PC-9 (cell line): ENCODE measurements at regions not wholly inside any gene's neighbourhood (a gene's known extent, or its start where the extent isn't known, plus 50 kb on each side); places are given as distances from the start of the nearest gene placed in this dataset.

Source experiments
- BruUV-seq: library from RNA; stranded (reverse); fragments of 400-500 nt; replicated peaks from 2 replicates; lab custom pipeline; 2021; lab: Mats Ljungman, UMichigan
- CTCF ChIA-PET: fragments of 300-600 bp; sonication (Branson Sonifier 250); formaldehyde crosslinking; loops from one replicate; lab custom pipeline; 2022; ENCODE audit warnings: antibody characterized with exemption; lab: Charles Lee
- POLR2A ChIA-PET: fragments of 300-600 bp; sonication (Branson Sonifier 250); formaldehyde crosslinking; loops from one replicate; lab custom pipeline; 2022; ENCODE audit warnings: antibody characterized with exemption; ENCODE audit not compliant: unreplicated experiment; lab: Charles Lee
- DNase-seq, 2 experiments: peaks; one replicate each; pipeline versions ENCODE4 v3.0.0 to v3.0.0-alpha.2; 2015 to 2022; ENCODE audit warnings: mixed read lengths in 1 of 2
- H2AFZ ChIP-seq: fragments of 200-600 bp; sonication (generic); 2 replicates; pipeline ENCODE4 v1.8.1; 2017; ENCODE audit warnings: antibody characterized with exemption
- H3F3A ChIP-seq: fragments of 200-600 bp; sonication (generic); 2 replicates; pipeline ENCODE4 v1.8.1; 2017; ENCODE audit warnings: antibody characterized with exemption, mild to moderate bottlenecking, low read depth; ENCODE audit not compliant: insufficient read depth
- H3K27ac ChIP-seq: fragments of 200-600 bp; sonication (generic); 2 replicates; pipeline ENCODE4 v1.6.1; 2016; ENCODE audit warnings: mixed run types
- H3K27me3 ChIP-seq: fragments of 200-600 bp; sonication (generic); 2 replicates; pipeline ENCODE4 v1.6.1; 2016; ENCODE audit warnings: low read depth, mixed run types; ENCODE audit not compliant: insufficient read depth
- H3K36me3 ChIP-seq: fragments of 200-600 bp; sonication (generic); 2 replicates; pipeline ENCODE4 v1.6.1; 2016; ENCODE audit warnings: low read depth, mixed run types
- H3K4me1 ChIP-seq: fragments of 200-600 bp; sonication (generic); replicated peaks from 2 replicates; pipeline ENCODE4 v1.6.1; 2016; ENCODE audit warnings: mixed run types; ENCODE audit not compliant: insufficient read depth
- H3K4me2 ChIP-seq: fragments of 200-600 bp; sonication (generic); 2 replicates; pipeline ENCODE4 v1.6.1; 2017; ENCODE audit warnings: mixed run types
- H3K4me3 ChIP-seq: fragments of 200-600 bp; sonication (generic); 2 replicates; pipeline ENCODE4 v1.6.1; 2016; ENCODE audit warnings: mixed run types
- H3K79me2 ChIP-seq: fragments of 200-600 bp; sonication (generic); 2 replicates; pipeline ENCODE4 v1.6.1; 2017; ENCODE audit warnings: low read depth, mixed run types
- H3K9me2 ChIP-seq: fragments of 200-600 bp; sonication (generic); 2 replicates; pipeline ENCODE4 v1.8.1; 2017; ENCODE audit warnings: mild to moderate bottlenecking; ENCODE audit not compliant: insufficient read depth
- H3K9me3 ChIP-seq: fragments of 200-600 bp; sonication (generic); 2 replicates; pipeline ENCODE4 v1.8.1; 2016; ENCODE audit warnings: low read depth; ENCODE audit not compliant: insufficient read depth
- H4K20me1 ChIP-seq: fragments of 200-600 bp; sonication (generic); 2 replicates; pipeline ENCODE4 v1.8.1; 2017; ENCODE audit not compliant: insufficient read depth
- EZH2 ChIP-seq: fragments of 200-600 bp; sonication (generic); IDR thresholded peaks from 2 replicates; pipeline ENCODE4 v1.8.0; 2017; ENCODE audit warnings: antibody characterized with exemption, low read depth
- intact Hi-C: fragments of 100-400 bp; cut with micrococcal nuclease; formaldehyde crosslinking; loops from one replicate; pipeline ENCODE4 v1.10.0; 2022; ENCODE audit not compliant: unreplicated experiment
- TF ChIP-seq, protein P1 (sequence below): fragments of 200-600 bp; sonication (generic); conservative IDR thresholded peaks from 2 replicates; pipeline ENCODE4 v1.6.1; 2017; ENCODE audit warnings: mixed run types, antibody characterized with exemption, mild to moderate bottlenecking, moderate library complexity

DNA sequence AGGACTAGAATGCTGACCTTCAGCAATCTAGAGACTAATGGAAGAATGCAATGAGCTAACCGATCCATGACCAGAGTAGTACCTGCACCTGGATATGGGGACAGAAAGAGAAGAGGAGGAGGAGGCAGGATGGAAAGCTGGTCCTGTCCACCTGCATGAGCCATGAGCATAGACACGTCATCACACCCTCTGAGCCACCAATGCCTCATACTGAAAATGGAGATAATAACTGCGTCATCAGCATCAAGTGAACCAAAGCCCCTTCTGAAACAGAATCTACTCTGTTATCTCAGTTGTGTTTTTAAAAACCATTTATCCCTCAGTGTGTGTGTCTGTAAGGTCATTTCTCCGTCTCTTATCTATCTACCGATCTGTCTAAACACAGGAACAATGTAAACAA is 327.0 kb downstream of the BCL11B start:
- Histone ChIP-seq H2AFZ (no peak overlapping the region), H3K27ac (no peak overlapping the region), H3K36me3 (no peaks in the 10 kb centered on the region), H3K27me3 (peaks cover 9% of the 10 kb centered on the region; the same call in 1 of the 2 replicates), H3K4me3 (no peak overlapping the region), H4K20me1 (no peaks in the 10 kb centered on the region), H3K4me1 (no peaks in the 10 kb centered on the region), H3F3A (no peaks in the 10 kb centered on the region), H3K9me2 (no peaks in the 10 kb centered on the region), H3K79me2 (no peaks in the 10 kb centered on the region), H3K9me3 (no peaks in the 10 kb centered on the region), H3K4me2 (no peak overlapping the region)
- BruUV-seq: no TSS peak
- CTCF ChIA-PET: no interaction called here
- TF ChIP-seq EZH2: no peak
- TF ChIP-seq, protein P1, sequence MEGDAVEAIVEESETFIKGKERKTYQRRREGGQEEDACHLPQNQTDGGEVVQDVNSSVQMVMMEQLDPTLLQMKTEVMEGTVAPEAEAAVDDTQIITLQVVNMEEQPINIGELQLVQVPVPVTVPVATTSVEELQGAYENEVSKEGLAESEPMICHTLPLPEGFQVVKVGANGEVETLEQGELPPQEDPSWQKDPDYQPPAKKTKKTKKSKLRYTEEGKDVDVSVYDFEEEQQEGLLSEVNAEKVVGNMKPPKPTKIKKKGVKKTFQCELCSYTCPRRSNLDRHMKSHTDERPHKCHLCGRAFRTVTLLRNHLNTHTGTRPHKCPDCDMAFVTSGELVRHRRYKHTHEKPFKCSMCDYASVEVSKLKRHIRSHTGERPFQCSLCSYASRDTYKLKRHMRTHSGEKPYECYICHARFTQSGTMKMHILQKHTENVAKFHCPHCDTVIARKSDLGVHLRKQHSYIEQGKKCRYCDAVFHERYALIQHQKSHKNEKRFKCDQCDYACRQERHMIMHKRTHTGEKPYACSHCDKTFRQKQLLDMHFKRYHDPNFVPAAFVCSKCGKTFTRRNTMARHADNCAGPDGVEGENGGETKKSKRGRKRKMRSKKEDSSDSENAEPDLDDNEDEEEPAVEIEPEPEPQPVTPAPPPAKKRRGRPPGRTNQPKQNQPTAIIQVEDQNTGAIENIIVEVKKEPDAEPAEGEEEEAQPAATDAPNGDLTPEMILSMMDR: no peak
- no peak for DNase-seq
- intact Hi-C loops: no loop called here
- POLR2A ChIA-PET: no interaction called here

DNA sequence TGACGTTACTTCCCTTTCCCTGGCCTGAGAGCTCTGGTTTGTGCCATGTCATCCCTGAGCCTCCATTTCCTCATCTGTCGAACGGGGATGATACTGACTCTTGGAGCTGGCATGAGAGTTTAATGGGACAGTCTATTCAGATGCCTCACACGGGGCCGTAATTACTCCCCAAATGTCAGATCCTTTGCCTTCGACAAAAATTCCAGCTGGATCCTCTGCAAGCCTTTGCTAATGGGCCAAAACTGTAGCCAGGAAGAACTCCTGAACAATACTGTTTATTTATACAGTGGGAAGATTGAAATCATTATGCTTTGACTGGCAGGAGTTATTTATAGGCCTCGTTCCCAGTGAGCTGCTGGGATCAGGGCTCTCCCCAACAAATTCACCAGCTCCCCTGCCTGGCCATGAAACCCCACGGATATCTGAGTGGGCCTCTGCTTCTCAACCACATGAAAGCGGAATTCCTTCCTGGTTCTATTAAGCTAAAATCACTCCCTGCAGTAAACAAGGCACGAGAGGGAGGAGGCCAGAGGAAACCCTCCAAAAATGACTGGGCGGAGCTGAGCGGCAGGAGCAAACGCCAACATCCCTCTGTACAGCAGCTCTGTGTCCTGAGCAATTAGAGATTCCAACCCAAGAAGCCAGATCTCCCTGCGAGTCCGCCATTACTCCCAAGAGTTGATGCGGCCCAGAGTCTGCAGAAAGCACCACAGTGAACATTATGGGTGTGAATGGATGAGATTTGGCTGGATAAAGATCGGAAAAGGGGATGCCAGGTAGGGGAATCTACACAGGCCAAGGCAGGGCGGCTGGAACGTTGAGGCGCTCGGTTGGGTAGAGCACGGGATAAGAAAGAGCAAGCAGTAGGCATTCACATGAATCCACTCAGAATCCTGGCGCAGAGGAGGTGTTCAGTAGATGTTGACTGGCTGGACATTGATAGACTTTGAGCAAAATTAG is 326.1 kb downstream of the BCL11B start:
- ChIA-PET CTCF (no interaction called here), POLR2A (no interaction called here)
- no peaks in the 10 kb centered on the region for H3K4me1 ChIP-seq
- no peak overlapping the region for H3K4me3 ChIP-seq
- H2AFZ ChIP-seq: no peak overlapping the region
- H3K36me3 ChIP-seq: no peaks in the 10 kb centered on the region
- DNase-seq: no peak
- no peak overlapping the region for H3K27ac ChIP-seq
- H3K9me3 ChIP-seq: no peaks in the 10 kb centered on the region
- H3K79me2 ChIP-seq: no peaks in the 10 kb centered on the region
- H3K27me3 ChIP-seq: peaks cover 6% of the 10 kb centered on the region; the same call in 1 of the 2 replicates
- no peaks in the 10 kb centered on the region for H4K20me1 ChIP-seq
- H3K4me2 ChIP-seq: no peak overlapping the region
- intact Hi-C loops: no loop called here
- no TSS peak for BruUV-seq
- TF ChIP-seq, protein P1: no peak
- no peak for TF ChIP-seq EZH2
- H3F3A ChIP-seq: no peaks in the 10 kb centered on the region
- H3K9me2 ChIP-seq: no peaks in the 10 kb centered on the region

DNA sequence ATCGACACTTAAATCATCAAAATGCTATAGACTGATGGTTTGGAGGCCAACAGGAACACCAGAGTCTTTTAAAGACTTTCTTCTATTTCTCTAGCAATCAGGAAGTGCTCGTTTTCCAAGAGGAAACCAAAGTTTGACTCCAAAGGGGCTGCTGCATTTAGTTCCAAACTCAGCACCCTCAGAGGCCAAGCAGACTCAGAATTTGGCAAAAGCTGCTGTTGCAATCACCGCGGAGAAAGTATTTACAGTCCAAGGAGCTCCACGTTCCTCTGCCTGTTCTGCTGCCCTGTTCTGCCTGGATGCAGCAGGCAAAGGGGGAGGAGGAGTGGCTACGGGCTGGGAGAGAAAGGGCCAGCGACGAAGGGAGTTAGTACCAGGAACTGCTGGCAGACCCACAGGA is 325.1 kb downstream of the BCL11B start:
- POLR2A ChIA-PET: no interaction called here

More for the DNA sequence above, 325.1 kb downstream of the BCL11B start:
- H3K4me1 ChIP-seq: no peaks in the 10 kb centered on the region
- peaks cover 6% of the 10 kb centered on the region; the same call in 1 of the 2 replicates for H3K27me3 ChIP-seq
- no peak overlapping the region for H3K27ac ChIP-seq
- H3K79me2 ChIP-seq: no peaks in the 10 kb centered on the region
- H3K4me3 ChIP-seq: no peak overlapping the region
- no peaks in the 10 kb centered on the region for H3K9me2 ChIP-seq
- no peak overlapping the region for H2AFZ ChIP-seq
- CTCF ChIA-PET: no interaction called here
- H4K20me1 ChIP-seq: no peaks in the 10 kb centered on the region
- no peak for DNase-seq
- no TSS peak for BruUV-seq
- no peaks in the 10 kb centered on the region for H3K9me3 ChIP-seq
- no peaks in the 10 kb centered on the region for H3K36me3 ChIP-seq
- H3F3A ChIP-seq: no peaks in the 10 kb centered on the region
- intact Hi-C loops: no loop called here
- no peak for TF ChIP-seq EZH2
- TF ChIP-seq, protein P1: no peak
- H3K4me2 ChIP-seq: no peak overlapping the region
